GM12878 (cell line): ENCODE measurements at regions not wholly inside any gene's neighbourhood (a gene's known extent, or its start where the extent isn't known, plus 50 kb on each side); places are given as distances from the start of the nearest gene placed in this dataset.

Experiments
- ATAC-seq: fragments of 200-7000 bp; cut with Tn5 transposase; 3 replicates; pipeline ENCODE4 v1.9.1; 2020; ENCODE audit warnings: mild to moderate bottlenecking, moderate library complexity
- BruUV-seq: library from RNA; stranded (reverse); fragments of 400-500 nt; replicated peaks from 2 replicates; lab custom pipeline; 2021; lab: Mats Ljungman, UMichigan
- CTCF ChIA-PET: fragments of 300-600 bp; sonication (Branson Sonifier 250); formaldehyde crosslinking; extraction: SDS; loops from one replicate; lab custom pipeline; 2021; ENCODE audit warnings: inconsistent platforms; lab: Yijun Ruan, JAX
- POLR2A ChIA-PET: fragments of 350-600 bp; formaldehyde crosslinking; extraction: SDS; loops from one replicate; lab custom pipeline; 2021; ENCODE audit warnings: inconsistent platforms; lab: Charles Lee
- RAD21 ChIA-PET: fragments of 300-600 bp; sonication (Branson Sonifier 250); formaldehyde crosslinking; loops from one replicate; lab custom pipeline; 2023; ENCODE audit warnings: antibody characterized with exemption; ENCODE audit not compliant: unreplicated experiment; lab: Charles Lee
- SMC1A ChIA-PET: fragments of 300-600 bp; sonication (Branson Sonifier 250); formaldehyde crosslinking; loops from one replicate; lab custom pipeline; 2023; ENCODE audit not compliant: unreplicated experiment, uncharacterized antibody; lab: Charles Lee
- DNase-seq: peaks from one replicate; pipeline ENCODE4 v3.0.0-alpha.2; 2011; ENCODE audit warnings: low read depth, low spot score
- FAIRE-seq: peaks from 3 replicates; lab custom pipeline; 2011; peaks lifted over from hg19 to GRCh38; lab: Jason Lieb, UNC
- H2AFZ ChIP-seq: 2 replicates; pipeline ENCODE4 v1.6.0; 2011; ENCODE audit warnings: low read depth, low read length, control low read depth; ENCODE audit not compliant: control insufficient read depth
- H3K27ac ChIP-seq: 2 replicates; pipeline ENCODE4 v1.5.1; 2011; ENCODE audit warnings: control low read depth; ENCODE audit not compliant: control insufficient read depth, insufficient read depth
- H3K27me3 ChIP-seq, 2 experiments: replicated peaks in 1 of 2; 2 replicates each; pipeline versions ENCODE4 v1.6.0 to v1.6.1; 2011; ENCODE audit warnings: low read length in 1 of 2; ENCODE audit not compliant: control insufficient read depth in 2 of 2, insufficient read depth in 2 of 2
- H3K36me3 ChIP-seq, 2 experiments: 2 replicates each; pipeline ENCODE4 v1.5.1; 2011; ENCODE audit warnings: low read length in 1 of 2; ENCODE audit not compliant: control insufficient read depth in 2 of 2, insufficient read depth in 2 of 2
- H3K4me1 ChIP-seq: 2 replicates; pipeline ENCODE4 v1.6.1; 2011; ENCODE audit warnings: mild to moderate bottlenecking, low read length, moderate library complexity, mixed read lengths; ENCODE audit not compliant: control insufficient read depth, insufficient read depth
- H3K4me2 ChIP-seq: 2 replicates; pipeline ENCODE4 v1.6.0; 2011; ENCODE audit warnings: control low read depth; ENCODE audit not compliant: control insufficient read depth, insufficient read depth
- H3K4me3 ChIP-seq: fragments of 200-600 bp; sonication (generic); 2 replicates; pipeline ENCODE4 v1.5.1; 2016
- H3K79me2 ChIP-seq: 2 replicates; pipeline ENCODE4 v1.6.0; 2011; ENCODE audit warnings: low read length; ENCODE audit not compliant: control insufficient read depth, insufficient read depth
- H3K9ac ChIP-seq: 2 replicates; pipeline ENCODE4 v1.8.0; 2011; ENCODE audit warnings: low read length, control low read depth, mixed read lengths; ENCODE audit not compliant: control insufficient read depth, insufficient read depth
- H3K9me3 ChIP-seq: replicated peaks from 3 replicates; pipeline ENCODE4 v1.5.1; 2011; ENCODE audit warnings: mild to moderate bottlenecking, low read length; ENCODE audit not compliant: control insufficient read depth, insufficient read depth
- H4K20me1 ChIP-seq: 2 replicates; pipeline ENCODE4 v1.6.0; 2011; ENCODE audit not compliant: control insufficient read depth, insufficient read depth
- ATF3 ChIP-seq: IDR thresholded peaks from 2 replicates; pipeline ENCODE4 v1.6.1; 2011; ENCODE audit warnings: low read depth, mild to moderate bottlenecking, low read length, moderate library complexity, borderline replicate concordance; ENCODE audit errors: extremely low read depth
- BMI1 ChIP-seq: fragments of 450-650 bp; IDR thresholded peaks from 2 replicates; pipeline ENCODE4 v1.6.1; 2016; ENCODE audit warnings: mild to moderate bottlenecking, moderate library complexity, borderline replicate concordance
- BRCA1 ChIP-seq: IDR thresholded peaks from 2 replicates; pipeline ENCODE4 v1.6.1; 2011; ENCODE audit warnings: low read depth, low read length, improper control_type of control experiment
- CBX3 ChIP-seq: fragments of 200-600 bp; sonication (generic); IDR thresholded peaks from 2 replicates; pipeline ENCODE4 v1.6.1; 2016; ENCODE audit warnings: low read depth, borderline replicate concordance
- CREB1 ChIP-seq: IDR thresholded peaks from 2 replicates; pipeline ENCODE4 v1.6.1; 2012; ENCODE audit warnings: low read depth, mild to moderate bottlenecking, inconsistent platforms
- EP300 ChIP-seq, 2 experiments: fragments of 150-350 bp in 1 of 2; IDR thresholded peaks; 2 replicates each; pipeline ENCODE4 v1.6.1; 2011 to 2012; ENCODE audit warnings: low read depth in 2 of 2, low read length in 2 of 2, borderline replicate concordance in 1 of 2, improper control_type of control experiment in 1 of 2, inconsistent platforms in 1 of 2; ENCODE audit not compliant: control insufficient read depth in 1 of 2
- FOXK2 ChIP-seq: fragments of 450-650 bp; IDR thresholded peaks from 2 replicates; pipeline ENCODE4 v1.6.1; 2017; ENCODE audit warnings: mild to moderate bottlenecking, moderate library complexity
- IKZF2 ChIP-seq, 2 experiments: fragments of 450-650 bp; IDR thresholded peaks; 2 replicates each; pipeline ENCODE4 v1.6.1; 2017; ENCODE audit warnings: mild to moderate bottlenecking in 2 of 2, moderate library complexity in 2 of 2
- JUND ChIP-seq: IDR thresholded peaks from 2 replicates; pipeline ENCODE4 v1.6.1; 2012; ENCODE audit warnings: low read depth, mild to moderate bottlenecking, low read length, improper control_type of control experiment, moderate library complexity
- MAX ChIP-seq: IDR thresholded peaks from 2 replicates; pipeline ENCODE4 v1.6.1; 2012; ENCODE audit warnings: low read depth, low read length, improper control_type of control experiment
- NRF1 ChIP-seq: conservative IDR thresholded peaks from 2 replicates; pipeline ENCODE4 v1.6.1; 2011; ENCODE audit warnings: mild to moderate bottlenecking, low read depth, low read length, improper control_type of control experiment
- SMARCA5 ChIP-seq: fragments of 450-650 bp; IDR thresholded peaks from 2 replicates; pipeline ENCODE4 v1.6.1; 2017; ENCODE audit warnings: mild to moderate bottlenecking
- SREBF1 ChIP-seq: IDR thresholded peaks from 2 replicates; pipeline ENCODE4 v1.6.1; 2012; ENCODE audit warnings: mild to moderate bottlenecking, low read length
- SREBF2 ChIP-seq: IDR thresholded peaks from 2 replicates; pipeline ENCODE4 v1.6.1; 2012; ENCODE audit warnings: mild to moderate bottlenecking, low read length
- TARDBP ChIP-seq: IDR thresholded peaks from 2 replicates; pipeline ENCODE4 v1.6.1; 2016; ENCODE audit warnings: borderline replicate concordance
- USF1 ChIP-seq: IDR thresholded peaks from 2 replicates; pipeline ENCODE4 v1.6.1; 2011; ENCODE audit warnings: borderline replicate concordance, low read depth, mild to moderate bottlenecking, moderate library complexity, mixed read lengths, low read length; ENCODE audit not compliant: insufficient read depth; ENCODE audit errors: extremely low read length
- ZBED1 ChIP-seq: IDR thresholded peaks from 2 replicates; pipeline ENCODE4 v1.6.1; 2016; ENCODE audit warnings: borderline replicate concordance
- WGBS: methylation state at CpG from one replicate; pipeline ENCODE4 v1.1.6; 2016; ENCODE audit warnings: low lambda C conversion rate; ENCODE audit not compliant: insufficient replicate concordance, insufficient coverage; ENCODE audit errors: missing lambda C conversion rate; 5-methylcytosine and 5-hydroxymethylcytosine counted together
- in situ Hi-C: fragments of 300-500 bp; cut with MboI; formaldehyde crosslinking; loops from 9 replicates; pipeline ENCODE4 v1.14.3; 2018; ENCODE audit warnings: mixed read lengths
- intact Hi-C: fragments of 100-400 bp; cut with micrococcal nuclease; formaldehyde crosslinking; loops from one replicate; pipeline ENCODE4 v1.14.2; 2022; ENCODE audit not compliant: unreplicated experiment
- TF ChIP-seq, protein P1 (sequence below): fragments of 450-650 bp; IDR thresholded peaks from 2 replicates; pipeline ENCODE4 v1.6.1; 2017; ENCODE audit warnings: antibody characterized with exemption, mild to moderate bottlenecking, moderate library complexity
- TF ChIP-seq, protein P2 (sequence below): fragments of 450-650 bp; IDR thresholded peaks from 2 replicates; pipeline ENCODE4 v1.6.1; 2018; ENCODE audit warnings: mild to moderate bottlenecking, low read depth, moderate library complexity; ENCODE audit not compliant: partially characterized antibody

DNA sequence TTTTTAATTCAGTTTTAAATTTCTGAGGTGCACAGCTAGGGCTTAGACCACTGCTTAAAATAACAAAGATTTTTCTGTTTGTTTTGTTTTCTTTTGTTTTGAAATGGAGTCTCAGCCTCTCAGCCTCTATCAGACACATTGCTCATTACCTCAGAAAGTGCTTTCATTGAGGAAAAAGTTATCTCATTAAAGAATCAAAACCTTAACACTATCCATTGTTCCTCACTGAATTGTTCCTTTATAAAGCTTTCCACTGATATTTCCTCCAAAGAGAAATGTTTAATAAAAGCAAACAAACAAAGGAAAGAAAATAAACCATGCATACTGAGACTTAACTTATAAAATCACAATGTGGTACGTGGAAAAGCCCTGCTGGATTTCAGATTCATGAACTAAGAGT is 63.8 kb downstream of the SIPA1L2 start:
- no peaks in the 10 kb centered on the region; a peak in 1 of 4 replicates for H3K27me3 ChIP-seq
- H3K36me3 ChIP-seq, result no peaks in the 10 kb centered on the region
- intact Hi-C loops, result no loop called here
- ChIA-PET SMC1A (no interaction called here), RAD21 (no interaction called here), POLR2A (no interaction called here), CTCF (no interaction called here)
- BruUV-seq, result no TSS peak
- H3K4me3 ChIP-seq, result no peak overlapping the region
- in situ Hi-C loops, result no loop called here
- DNase-seq (no peak), ATAC-seq (no peak), FAIRE-seq (no peak)
- H3K9ac ChIP-seq, result no peak overlapping the region
- H3K79me2 ChIP-seq, result no peaks in the 10 kb centered on the region
- H3K4me1 ChIP-seq, result no peaks in the 10 kb centered on the region
- no peak overlapping the region for H3K4me2 ChIP-seq
- no peaks in the 10 kb centered on the region for H3K9me3 ChIP-seq
- no peak overlapping the region for H2AFZ ChIP-seq
- 0% methylated on average over 1 of the region's 1 CpG for WGBS
- H3K27ac ChIP-seq, result no peak overlapping the region
- TF ChIP-seq, protein P1, sequence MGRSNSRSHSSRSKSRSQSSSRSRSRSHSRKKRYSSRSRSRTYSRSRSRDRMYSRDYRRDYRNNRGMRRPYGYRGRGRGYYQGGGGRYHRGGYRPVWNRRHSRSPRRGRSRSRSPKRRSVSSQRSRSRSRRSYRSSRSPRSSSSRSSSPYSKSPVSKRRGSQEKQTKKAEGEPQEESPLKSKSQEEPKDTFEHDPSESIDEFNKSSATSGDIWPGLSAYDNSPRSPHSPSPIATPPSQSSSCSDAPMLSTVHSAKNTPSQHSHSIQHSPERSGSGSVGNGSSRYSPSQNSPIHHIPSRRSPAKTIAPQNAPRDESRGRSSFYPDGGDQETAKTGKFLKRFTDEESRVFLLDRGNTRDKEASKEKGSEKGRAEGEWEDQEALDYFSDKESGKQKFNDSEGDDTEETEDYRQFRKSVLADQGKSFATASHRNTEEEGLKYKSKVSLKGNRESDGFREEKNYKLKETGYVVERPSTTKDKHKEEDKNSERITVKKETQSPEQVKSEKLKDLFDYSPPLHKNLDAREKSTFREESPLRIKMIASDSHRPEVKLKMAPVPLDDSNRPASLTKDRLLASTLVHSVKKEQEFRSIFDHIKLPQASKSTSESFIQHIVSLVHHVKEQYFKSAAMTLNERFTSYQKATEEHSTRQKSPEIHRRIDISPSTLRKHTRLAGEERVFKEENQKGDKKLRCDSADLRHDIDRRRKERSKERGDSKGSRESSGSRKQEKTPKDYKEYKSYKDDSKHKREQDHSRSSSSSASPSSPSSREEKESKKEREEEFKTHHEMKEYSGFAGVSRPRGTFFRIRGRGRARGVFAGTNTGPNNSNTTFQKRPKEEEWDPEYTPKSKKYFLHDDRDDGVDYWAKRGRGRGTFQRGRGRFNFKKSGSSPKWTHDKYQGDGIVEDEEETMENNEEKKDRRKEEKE, result no peak
- TF ChIP-seq ATF3 (no peak), FOXK2 (no peak), CREB1 (no peak), TARDBP (no peak), SMARCA5 (no peak), USF1 (no peak), MAX (no peak), JUND (no peak), SREBF2 (no peak), IKZF2 (IDR thresholded peaks at IDR 0.05) (no peak), ZBED1 (no peak), CBX3 (no peak), SREBF1 (no peak), NRF1 (no peak), BMI1 (no peak), BRCA1 (no peak), EP300 (IDR thresholded peaks at IDR 0.05; ENCODE audit: borderline replicate concordance in 1 of 2, control insufficient read depth in 1 of 2, low read depth in 2 of 2, low read length in 2 of 2) (no peak)
- TF ChIP-seq, protein P2, sequence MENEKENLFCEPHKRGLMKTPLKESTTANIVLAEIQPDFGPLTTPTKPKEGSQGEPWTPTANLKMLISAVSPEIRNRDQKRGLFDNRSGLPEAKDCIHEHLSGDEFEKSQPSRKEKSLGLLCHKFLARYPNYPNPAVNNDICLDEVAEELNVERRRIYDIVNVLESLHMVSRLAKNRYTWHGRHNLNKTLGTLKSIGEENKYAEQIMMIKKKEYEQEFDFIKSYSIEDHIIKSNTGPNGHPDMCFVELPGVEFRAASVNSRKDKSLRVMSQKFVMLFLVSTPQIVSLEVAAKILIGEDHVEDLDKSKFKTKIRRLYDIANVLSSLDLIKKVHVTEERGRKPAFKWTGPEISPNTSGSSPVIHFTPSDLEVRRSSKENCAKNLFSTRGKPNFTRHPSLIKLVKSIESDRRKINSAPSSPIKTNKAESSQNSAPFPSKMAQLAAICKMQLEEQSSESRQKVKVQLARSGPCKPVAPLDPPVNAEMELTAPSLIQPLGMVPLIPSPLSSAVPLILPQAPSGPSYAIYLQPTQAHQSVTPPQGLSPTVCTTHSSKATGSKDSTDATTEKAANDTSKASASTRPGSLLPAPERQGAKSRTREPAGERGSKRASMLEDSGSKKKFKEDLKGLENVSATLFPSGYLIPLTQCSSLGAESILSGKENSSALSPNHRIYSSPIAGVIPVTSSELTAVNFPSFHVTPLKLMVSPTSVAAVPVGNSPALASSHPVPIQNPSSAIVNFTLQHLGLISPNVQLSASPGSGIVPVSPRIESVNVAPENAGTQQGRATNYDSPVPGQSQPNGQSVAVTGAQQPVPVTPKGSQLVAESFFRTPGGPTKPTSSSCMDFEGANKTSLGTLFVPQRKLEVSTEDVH, result no peak
- no peaks in the 10 kb centered on the region for H4K20me1 ChIP-seq
